ENCODE measurements at regions not wholly inside any gene's neighbourhood (a gene's known extent, or its start where the extent isn't known, plus 50 kb on each side); places are given as distances from the start of the nearest gene placed in this dataset.

- no peaks in the 10 kb centered on the region for H3K4me1 ChIP-seq (ENCODE audit: insufficient read depth, low read length, severe bottlenecking)
- no peak overlapping the region for H3K9ac ChIP-seq (ENCODE audit: low read length)
- H3K9me2 ChIP-seq (ENCODE audit: low read depth, low read length), result no peaks in the 10 kb centered on the region; the same call in 1 of the 2 replicates
- H2AFZ ChIP-seq (ENCODE audit: low read length), result no peak overlapping the region
- no peaks in the 10 kb centered on the region for H3K79me2 ChIP-seq (ENCODE audit: insufficient read depth, low read length)
- H3K27me3 ChIP-seq (ENCODE audit: insufficient read depth, low read length), result no peaks in the 10 kb centered on the region
- H3K36me3 ChIP-seq (ENCODE audit: insufficient read depth, low read length), result no peaks in the 10 kb centered on the region
- H3F3A ChIP-seq (ENCODE audit: insufficient read depth, low read length), result no peaks in the 10 kb centered on the region
- no peak overlapping the region for H3K4me2 ChIP-seq (ENCODE audit: low read length)
- no peak overlapping the region for H3K27ac ChIP-seq (ENCODE audit: low read depth, low read length, poor library complexity, severe bottlenecking)
- no peak for TF ChIP-seq EZH2 (IDR thresholded peaks at IDR 0.05; ENCODE audit: borderline replicate concordance, low read length)
- no peak for TF ChIP-seq CTCF (IDR thresholded peaks at IDR 0.05; ENCODE audit: low read length)
- H3K9me3 ChIP-seq (ENCODE audit: low read length), result no peaks in the 10 kb centered on the region
- H3K4me3 ChIP-seq (ENCODE audit: low read depth, low read length, poor library complexity, severe bottlenecking), result no peak overlapping the region
- no peaks in the 10 kb centered on the region for H4K20me1 ChIP-seq (ENCODE audit: insufficient read depth, low read length)
These were observed 99.2 kb upstream of the MROH9 start for GRCh38 chr1:170836141-170836540.

- TF ChIP-seq CTCF (IDR thresholded peaks at IDR 0.05; ENCODE audit: low read length) (no peak), EZH2 (IDR thresholded peaks at IDR 0.05; ENCODE audit: borderline replicate concordance, low read length) (no peak)
- Histone ChIP-seq H3K4me2 (ENCODE audit: low read length) (no peak overlapping the region), H3K9me3 (ENCODE audit: low read length) (no peaks in the 10 kb centered on the region), H3K4me3 (ENCODE audit: low read depth, low read length, poor library complexity, severe bottlenecking) (no peak overlapping the region), H3K36me3 (ENCODE audit: insufficient read depth, low read length) (no peaks in the 10 kb centered on the region), H3K4me1 (ENCODE audit: insufficient read depth, low read length, severe bottlenecking) (no peaks in the 10 kb centered on the region), H3K79me2 (ENCODE audit: insufficient read depth, low read length) (no peaks in the 10 kb centered on the region), H4K20me1 (ENCODE audit: insufficient read depth, low read length) (no peaks in the 10 kb centered on the region), H3F3A (ENCODE audit: insufficient read depth, low read length) (no peaks in the 10 kb centered on the region), H3K27ac (ENCODE audit: low read depth, low read length, poor library complexity, severe bottlenecking) (no peak overlapping the region), H3K9ac (ENCODE audit: low read length) (no peak overlapping the region), H2AFZ (ENCODE audit: low read length) (no peak overlapping the region), H3K9me2 (ENCODE audit: low read depth, low read length) (no peaks in the 10 kb centered on the region; the same call in 1 of the 2 replicates), H3K27me3 (ENCODE audit: insufficient read depth, low read length) (no peaks in the 10 kb centered on the region)
These were observed 95.0 kb upstream of the MROH9 start for GRCh38 chr1:170840371-170840770.

- no peak overlapping the region for H2AFZ ChIP-seq (ENCODE audit: low read length)
- no peak overlapping the region for H3K4me3 ChIP-seq (ENCODE audit: low read depth, low read length, poor library complexity, severe bottlenecking)
- H3K4me1 ChIP-seq (ENCODE audit: insufficient read depth, low read length, severe bottlenecking), result no peaks in the 10 kb centered on the region
- H3K4me2 ChIP-seq (ENCODE audit: low read length), result no peak overlapping the region
- no peaks in the 10 kb centered on the region for H3K9me2 ChIP-seq (ENCODE audit: low read depth, low read length)
- no peaks in the 10 kb centered on the region for H3K9me3 ChIP-seq (ENCODE audit: low read length)
- no peak overlapping the region for H3K9ac ChIP-seq (ENCODE audit: low read length)
- H3K27me3 ChIP-seq (ENCODE audit: insufficient read depth, low read length), result no peaks in the 10 kb centered on the region
- H3K79me2 ChIP-seq (ENCODE audit: insufficient read depth, low read length), result no peaks in the 10 kb centered on the region
- no peaks in the 10 kb centered on the region for H3K36me3 ChIP-seq (ENCODE audit: insufficient read depth, low read length)
- H3K27ac ChIP-seq (ENCODE audit: low read depth, low read length, poor library complexity, severe bottlenecking), result no peak overlapping the region
- TF ChIP-seq CTCF (IDR thresholded peaks at IDR 0.05; ENCODE audit: low read length) (no peak), EZH2 (IDR thresholded peaks at IDR 0.05; ENCODE audit: borderline replicate concordance, low read length) (no peak)
- H4K20me1 ChIP-seq (ENCODE audit: insufficient read depth, low read length), result no peaks in the 10 kb centered on the region
- no peaks in the 10 kb centered on the region for H3F3A ChIP-seq (ENCODE audit: insufficient read depth, low read length)
These were observed 82.0 kb upstream of the MROH9 start for GRCh38 chr1:170853302-170853701.

All from OCI-LY1 (cell line).